VCaP (cell line): ENCODE measurements at regions not wholly inside any gene's neighbourhood (a gene's known extent, or its start where the extent isn't known, plus 50 kb on each side); places are given as distances from the start of the nearest gene placed in this dataset.

ENCODE experiments used
- H3K27ac ChIP-seq: fragments of 450-650 bp; 2 replicates; pipeline ENCODE4 v1.5.1; 2017
- CTCF ChIP-seq: fragments of 450-650 bp; conservative IDR thresholded peaks from 2 replicates; pipeline ENCODE4 v1.5.1; 2017; ENCODE audit warnings: mild to moderate bottlenecking, moderate library complexity

- TF ChIP-seq CTCF = no peak
- no peak overlapping the region for H3K27ac ChIP-seq
Observed at GRCh38 chr2:157203651-157204050, 53.9 kb upstream of the GALNT5 start.

GRCh38 chr2:157204401-157204800 is 53.1 kb upstream of the GALNT5 start:
- H3K27ac ChIP-seq = no peak overlapping the region
- no peak for TF ChIP-seq CTCF

GRCh38 chr2:157206916-157207315 is 50.6 kb upstream of the GALNT5 start:
- H3K27ac ChIP-seq = no peak overlapping the region
- TF ChIP-seq CTCF = no peak
